T47D (cell line): ENCODE measurements at regions not wholly inside any gene's neighbourhood (a gene's known extent, or its start where the extent isn't known, plus 50 kb on each side); places are given as distances from the start of the nearest gene placed in this dataset.

Experiments used
- DNase-seq, 2 experiments: peaks; one replicate each; pipeline versions ENCODE4 v3.0.0 to v3.0.0-alpha.2; 2011 to 2012; ENCODE audit warnings: low read depth in 1 of 2, low spot score in 1 of 2
- JUND ChIP-seq: IDR thresholded peaks from 2 replicates; pipeline ENCODE4 v1.6.1; 2012; ENCODE audit warnings: low read depth
- in situ Hi-C: cut with HindIII; loops from 2 replicates; pipeline ENCODE4 v1.10.0; 2016; ENCODE audit warnings: low sequenced_read_pairs, low pct_unique_long_range_greater_than_20kb

GRCh38 chr3:40717471-40717870 is 192.7 kb downstream of the ZNF621 start:
- no peak for DNase-seq
- no peak for TF ChIP-seq JUND
- in situ Hi-C loops = no loop called here

- DNase-seq = no peak
- in situ Hi-C loops = no loop called here
- no peak for TF ChIP-seq JUND
These were observed 193.4 kb downstream of the ZNF621 start for GRCh38 chr3:40718209-40718608.

- in situ Hi-C loops = no loop called here
- no peak for TF ChIP-seq JUND
- no peak for DNase-seq
These were observed 193.9 kb downstream of the ZNF621 start for GRCh38 chr3:40718681-40719080.

DNA sequence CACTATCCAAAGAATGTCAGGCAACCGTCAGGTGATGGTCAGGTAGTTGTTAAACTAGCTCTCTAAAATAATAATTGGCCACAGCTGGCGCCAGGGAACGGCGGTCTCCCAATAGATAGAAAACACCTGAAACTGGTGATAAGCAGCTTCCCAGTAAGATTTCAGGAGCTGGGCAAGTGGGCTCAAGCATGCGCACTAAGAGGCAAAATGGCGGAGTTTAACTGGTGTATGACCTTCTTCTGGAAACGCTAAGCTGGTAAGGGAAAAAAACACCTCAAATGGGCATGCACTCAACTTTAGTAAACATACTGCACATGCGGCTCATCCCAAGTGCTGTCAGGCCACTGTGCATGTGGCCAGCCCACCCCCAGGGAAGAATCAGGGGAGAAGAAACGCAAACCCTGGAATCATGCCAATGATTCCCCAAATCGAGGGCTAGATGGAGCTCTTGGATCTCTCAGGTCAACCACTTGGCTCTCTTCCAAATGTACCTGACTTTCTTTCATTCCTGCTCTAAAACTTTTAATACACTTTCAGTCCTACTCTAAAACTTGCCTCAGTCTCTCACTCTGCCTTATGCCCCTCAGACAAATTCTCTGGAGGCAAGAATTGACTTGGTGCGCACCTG is 195.0 kb downstream of the ZNF621 start:
- in situ Hi-C loops = no loop called here
- peak in 1 of 2 experiments; percentile 67 for DNase-seq
- no peak for TF ChIP-seq JUND

DNA sequence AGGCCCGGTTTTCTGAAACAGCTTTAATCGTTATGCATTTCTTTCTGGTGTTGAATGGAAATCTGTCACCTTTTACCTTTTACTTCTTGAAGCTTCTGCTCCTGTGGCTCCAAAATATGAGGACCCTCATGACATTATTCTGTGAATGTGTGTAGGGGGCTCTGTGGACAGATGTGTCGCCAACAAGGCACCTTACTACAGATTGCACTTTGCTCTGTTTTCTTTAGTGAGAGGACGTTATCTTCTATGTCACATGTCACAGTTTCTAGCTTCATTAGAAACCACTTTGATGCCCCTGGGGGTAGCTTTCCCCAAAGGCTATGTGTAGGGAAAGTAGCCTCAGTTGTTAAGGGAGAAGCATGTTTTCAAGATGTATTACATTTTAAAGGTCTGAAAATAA is 195.6 kb downstream of the ZNF621 start:
- no peak for TF ChIP-seq JUND
- in situ Hi-C loops = no loop called here
- no peak for DNase-seq

- in situ Hi-C loops = no loop called here
- no peak for DNase-seq
- no peak for TF ChIP-seq JUND
These were observed 196.1 kb downstream of the ZNF621 start for GRCh38 chr3:40720863-40721262.

- in situ Hi-C loops = no loop called here
- TF ChIP-seq JUND = no peak
These were observed 198.4 kb downstream of the ZNF621 start for GRCh38 chr3:40723083-40723660.

GRCh38 chr3:40725031-40725430 is 200.3 kb downstream of the ZNF621 start:
- no peak for DNase-seq

More at GRCh38 chr3:40723083-40723660, 198.4 kb downstream of the ZNF621 start:
- no peak for DNase-seq

DNA sequence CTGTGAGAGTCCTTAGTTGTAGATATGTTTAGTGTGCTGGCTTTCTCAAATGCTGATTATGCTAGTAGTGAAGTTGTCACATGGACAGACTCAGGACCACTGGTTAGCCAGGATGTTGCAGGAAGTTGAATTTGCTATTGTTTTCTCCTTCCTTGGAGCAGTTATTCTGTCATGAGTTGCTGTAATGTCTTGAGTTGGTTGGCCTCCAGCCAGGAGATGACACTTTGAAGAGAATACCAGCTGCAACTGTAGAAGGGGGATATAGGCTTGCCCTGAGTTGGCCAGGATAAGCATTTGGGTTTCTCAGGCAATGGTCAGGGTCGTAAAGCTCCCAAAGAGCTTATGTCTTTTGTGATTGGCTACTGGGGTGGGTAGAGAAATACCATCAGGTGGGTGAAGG is 206.7 kb downstream of the ZNF621 start:
- no peak for TF ChIP-seq JUND
- in situ Hi-C loops = no loop called here
- no peak for DNase-seq

More at GRCh38 chr3:40725031-40725430, 200.3 kb downstream of the ZNF621 start:
- TF ChIP-seq JUND = no peak
- in situ Hi-C loops = no loop called here

DNA sequence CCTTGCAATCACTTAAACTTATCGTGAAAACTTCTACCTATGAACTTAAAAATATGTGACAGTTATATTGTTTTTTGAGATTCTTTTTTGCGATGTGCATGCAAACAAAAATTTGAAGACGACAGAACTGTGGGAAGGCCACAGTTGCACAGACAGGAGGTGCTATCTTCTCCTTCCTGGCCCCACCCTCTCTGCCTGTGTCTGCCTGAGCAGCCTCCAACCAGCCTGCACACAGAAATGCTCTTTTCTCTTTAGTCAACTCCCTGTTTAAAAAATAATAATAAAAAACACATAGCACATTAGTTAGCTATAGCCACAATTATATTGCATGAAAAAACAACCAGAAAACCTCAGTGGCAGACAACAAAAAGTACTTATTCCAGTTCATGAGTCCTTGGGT is 212.2 kb downstream of the ZNF621 start:
- DNase-seq = no peak
- TF ChIP-seq JUND = no peak
- in situ Hi-C loops = no loop called here

GRCh38 chr3:40737343-40737742 is 212.6 kb downstream of the ZNF621 start:
- in situ Hi-C loops = no loop called here
- DNase-seq = no peak
- no peak for TF ChIP-seq JUND

DNA sequence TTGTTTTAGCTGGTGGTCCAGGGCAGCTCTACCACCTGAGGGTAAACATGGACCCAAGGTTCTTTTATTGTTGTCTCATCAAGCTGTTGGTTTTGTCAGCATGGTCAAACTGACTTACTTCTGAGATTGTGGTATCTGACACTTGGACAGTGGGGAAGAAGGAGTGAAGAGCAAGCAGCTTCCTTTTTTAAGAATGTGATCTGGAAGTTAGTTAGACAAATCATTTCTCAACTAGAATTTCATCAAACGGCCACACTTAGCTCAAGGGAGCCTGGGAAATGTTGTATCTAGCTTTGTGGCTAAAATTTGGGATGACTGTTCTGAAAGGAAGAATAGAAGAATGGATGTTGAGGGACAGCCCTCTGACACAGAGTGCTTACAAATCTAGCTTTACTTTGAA is 215.2 kb downstream of the ZNF621 start:
- TF ChIP-seq JUND = no peak
- in situ Hi-C loops = no loop called here
- DNase-seq = no peak

DNA sequence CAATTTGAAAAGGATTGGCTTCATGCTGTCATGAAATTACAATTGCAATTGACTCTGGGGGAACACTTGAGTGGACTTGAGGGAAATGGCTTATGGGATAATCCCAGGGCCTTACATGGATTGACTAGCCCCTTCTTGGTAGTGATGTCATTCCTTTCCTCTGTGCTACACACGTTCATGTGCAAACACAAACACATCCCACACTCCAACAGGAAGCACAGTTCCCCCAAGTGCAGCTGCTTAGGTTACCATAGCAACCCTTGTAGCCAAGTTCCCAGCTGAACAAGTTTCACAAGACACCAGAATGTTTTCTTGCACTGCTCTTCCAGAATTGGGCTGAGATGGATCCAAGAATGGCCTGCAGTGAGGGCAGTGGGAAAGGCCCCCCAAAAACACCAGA is 217.0 kb downstream of the ZNF621 start:
- no peak for TF ChIP-seq JUND
- no peak for DNase-seq
- in situ Hi-C loops = no loop called here
